SK-N-SH (cell line): ENCODE measurements at regions not wholly inside any gene's neighbourhood (a gene's known extent, or its start where the extent isn't known, plus 50 kb on each side); places are given as distances from the start of the nearest gene placed in this dataset.
A peak's percentile ranks its signal among the peaks of the same experiment; 100 is the strongest.

Source experiments
- CTCF ChIA-PET: fragments of 300-600, 350-600 bp; formaldehyde crosslinking; extraction: SDS; loops from one replicate; lab custom pipeline; 2021; lab: Yijun Ruan, JAX
- POLR2A ChIA-PET: fragments of 350-600 bp; sonication (Branson Sonifier 250); formaldehyde crosslinking; extraction: SDS; loops from one replicate; lab custom pipeline; 2020; ENCODE audit warnings: antibody characterized with exemption, inconsistent platforms; lab: Yijun Ruan, JAX
- DNase-seq: peaks from one replicate; pipeline ENCODE4 v3.0.0; 2012
- H2AFZ ChIP-seq: fragments of 200-600 bp; sonication (generic); 2 replicates; pipeline ENCODE4 v1.8.1; 2016; ENCODE audit warnings: antibody characterized with exemption, mild to moderate bottlenecking, low read depth
- H3F3A ChIP-seq: fragments of 200-600 bp; sonication (generic); replicated peaks from 2 replicates; pipeline ENCODE3; 2016; ENCODE audit warnings: antibody characterized with exemption, mild to moderate bottlenecking; ENCODE audit not compliant: insufficient read depth
- H3K27ac ChIP-seq, 2 experiments: fragments of 200-500 bp in 1 of 2; fragments of 200-600 bp in 1 of 2; sonication (Bioruptor generic) in 1 of 2; sonication (generic), shearing (Covaris generic) in 1 of 2; 2 replicates each; pipeline versions ENCODE4 v1.5.1 to v1.6.1; 2014 to 2016; ENCODE audit warnings: low read depth in 2 of 2, inconsistent platforms in 1 of 2, low read length in 1 of 2, mild to moderate bottlenecking in 1 of 2, mixed read lengths in 1 of 2
- H3K27me3 ChIP-seq: fragments of 200-600 bp; sonication (generic), shearing (Covaris generic); 2 replicates; pipeline ENCODE4 v1.6.1; 2016; ENCODE audit warnings: mixed run types; ENCODE audit not compliant: insufficient read depth
- H3K36me3 ChIP-seq, 2 experiments: fragments of 200-500 bp in 1 of 2; fragments of 200-600 bp in 1 of 2; sonication (Bioruptor generic) in 1 of 2; sonication (generic) in 1 of 2; replicated peaks in 1 of 2; 2 replicates each; pipeline versions ENCODE3 to v1.5.1; 2014 to 2016; ENCODE audit warnings: low read length in 1 of 2, mild to moderate bottlenecking in 1 of 2; ENCODE audit not compliant: insufficient read depth in 2 of 2, control insufficient read depth in 1 of 2
- H3K4me1 ChIP-seq, 2 experiments: fragments of 200-500 bp in 1 of 2; fragments of 200-600 bp in 1 of 2; sonication (Bioruptor generic) in 1 of 2; sonication (generic), shearing (Covaris generic) in 1 of 2; 2 replicates each; pipeline versions ENCODE4 v1.5.1 to v1.6.1; 2014 to 2016; ENCODE audit warnings: low read depth in 1 of 2, low read length in 1 of 2, mixed run types in 1 of 2; ENCODE audit not compliant: insufficient read depth in 2 of 2, control insufficient read depth in 1 of 2
- H3K4me2 ChIP-seq: fragments of 200-600 bp; sonication (generic), shearing (Covaris generic); 2 replicates; pipeline ENCODE4 v1.6.1; 2017; ENCODE audit warnings: mixed run types
- H3K4me3 ChIP-seq, 2 experiments: fragments of 200-500 bp in 1 of 2; fragments of 200-600 bp in 1 of 2; sonication (Bioruptor generic) in 1 of 2; sonication (generic), shearing (Covaris generic) in 1 of 2; 2 replicates each; pipeline versions ENCODE4 v1.5.1 to v1.8.1; 2014 to 2016; ENCODE audit warnings: low read depth in 2 of 2, inconsistent platforms in 1 of 2, low read length in 1 of 2, mild to moderate bottlenecking in 1 of 2, mixed read lengths in 1 of 2, moderate library complexity in 1 of 2
- H3K79me2 ChIP-seq: fragments of 200-600 bp; sonication (generic); 2 replicates; pipeline ENCODE4 v1.8.1; 2017; ENCODE audit warnings: mild to moderate bottlenecking; ENCODE audit not compliant: insufficient read depth
- H3K9ac ChIP-seq: fragments of 200-600 bp; sonication (generic); 2 replicates; pipeline ENCODE4 v1.6.1; 2017; ENCODE audit warnings: mixed run types
- H3K9me2 ChIP-seq: fragments of 200-600 bp; sonication (generic); 2 replicates; pipeline ENCODE4 v1.6.1; 2017; ENCODE audit warnings: mixed run types
- H3K9me3 ChIP-seq: fragments of 200-600 bp; sonication (generic); 2 replicates; pipeline ENCODE4 v1.6.1; 2017; ENCODE audit warnings: mixed run types, mild to moderate bottlenecking, moderate library complexity
- H4K20me1 ChIP-seq: fragments of 200-600 bp; sonication (generic); 2 replicates; pipeline ENCODE4 v1.6.1; 2017; ENCODE audit warnings: mild to moderate bottlenecking, mixed run types; ENCODE audit not compliant: insufficient read depth
- CHD2 ChIP-seq: fragments of 150-350 bp; IDR thresholded peaks from 2 replicates; pipeline ENCODE4 v1.6.1; 2018; ENCODE audit warnings: low read length; ENCODE audit not compliant: partially characterized antibody
- EP300 ChIP-seq, 2 experiments: IDR thresholded peaks; 2 replicates each; pipeline versions ENCODE4 v1.4.0 to v1.6.1; 2012; ENCODE audit warnings: borderline replicate concordance in 1 of 2, low read depth in 1 of 2, low read length in 1 of 2
- FOSL2 ChIP-seq: IDR thresholded peaks from 2 replicates; pipeline ENCODE4 v1.4.0; 2012; ENCODE audit warnings: low read depth, mild to moderate bottlenecking, moderate library complexity, borderline replicate concordance
- MEF2A ChIP-seq: IDR thresholded peaks from 2 replicates; pipeline ENCODE4 v1.4.0; 2012; ENCODE audit warnings: low read depth, borderline replicate concordance
- POLR2AphosphoS5 ChIP-seq: IDR thresholded peaks from 2 replicates; pipeline ENCODE4 v1.6.1; 2012; ENCODE audit warnings: low read depth, low read length
- RAD21 ChIP-seq: IDR thresholded peaks from 2 replicates; pipeline ENCODE4 v1.6.1; 2012; ENCODE audit warnings: mild to moderate bottlenecking, low read length
- RCOR1 ChIP-seq: fragments of 150-350 bp; IDR thresholded peaks from 2 replicates; pipeline ENCODE4 v1.6.1; 2017; ENCODE audit warnings: antibody characterized with exemption, low read length
- RFX5 ChIP-seq: IDR thresholded peaks from 2 replicates; pipeline ENCODE4 v1.6.1; 2012; ENCODE audit warnings: mild to moderate bottlenecking, improper control_type of control experiment, low read length
- SMC3 ChIP-seq: IDR thresholded peaks from 2 replicates; pipeline ENCODE4 v1.6.1; 2012; ENCODE audit warnings: low read depth, low read length, improper control_type of control experiment
- TEAD4 ChIP-seq: IDR thresholded peaks from 2 replicates; pipeline ENCODE4 v1.4.0; 2012; ENCODE audit warnings: mild to moderate bottlenecking, borderline replicate concordance; ENCODE audit not compliant: insufficient read depth
- YY1 ChIP-seq: IDR thresholded peaks from 2 replicates; pipeline ENCODE4 v1.4.0; 2012; ENCODE audit warnings: low read depth, mild to moderate bottlenecking
- WGBS: methylation state at CpG from one replicate; pipeline ENCODE4 v1.1.6; 2017; ENCODE audit warnings: low lambda C conversion rate; 5-methylcytosine and 5-hydroxymethylcytosine counted together
- TF ChIP-seq, protein P1 (sequence below): fragments of 150-350 bp; IDR thresholded peaks from 2 replicates; pipeline ENCODE4 v1.6.1; 2017; ENCODE audit warnings: antibody characterized with exemption, low read length, low read depth, borderline replicate concordance
- TF ChIP-seq, protein P2 (sequence below): fragments of 150-350 bp; IDR thresholded peaks from 2 replicates; pipeline ENCODE4 v1.6.1; 2016; ENCODE audit warnings: mild to moderate bottlenecking, low read depth, low read length
- TF ChIP-seq, protein P3 (sequence below): IDR thresholded peaks from 2 replicates; pipeline ENCODE4 v1.4.0; 2012; ENCODE audit warnings: low read depth
- TF ChIP-seq, protein P4 (sequence below): IDR thresholded peaks from 2 replicates; pipeline ENCODE4 v1.6.1; 2012; ENCODE audit warnings: mild to moderate bottlenecking, low read depth, low read length, moderate library complexity
- TF ChIP-seq, protein P5 (sequence below): IDR thresholded peaks from 2 replicates; pipeline ENCODE4 v1.4.0; 2012; ENCODE audit warnings: low read depth, borderline replicate concordance

DNA sequence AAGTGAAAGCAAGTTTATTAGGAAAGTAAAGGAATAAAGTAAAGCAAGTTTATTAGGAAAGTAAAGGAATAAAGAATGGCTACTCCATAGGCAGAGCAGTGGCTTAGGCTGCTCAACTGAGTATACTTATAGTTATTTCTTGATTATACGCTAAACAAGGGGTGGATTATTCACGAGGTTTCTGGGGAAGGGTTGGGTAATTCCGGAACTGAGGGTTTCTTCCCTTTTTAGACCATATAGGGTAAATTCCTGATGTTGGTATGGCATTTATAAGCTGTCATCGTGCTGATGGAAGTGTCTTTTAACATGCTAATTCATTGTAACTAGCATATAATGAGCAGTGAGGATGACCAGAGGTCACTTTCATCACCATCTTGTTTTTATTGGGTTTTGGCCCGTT, 194.3 kb downstream of the DLEU7 start (continued):
- TF ChIP-seq RFX5 (no peak), SMC3 (no peak), CHD2 (no peak)
- TF ChIP-seq, protein P1, sequence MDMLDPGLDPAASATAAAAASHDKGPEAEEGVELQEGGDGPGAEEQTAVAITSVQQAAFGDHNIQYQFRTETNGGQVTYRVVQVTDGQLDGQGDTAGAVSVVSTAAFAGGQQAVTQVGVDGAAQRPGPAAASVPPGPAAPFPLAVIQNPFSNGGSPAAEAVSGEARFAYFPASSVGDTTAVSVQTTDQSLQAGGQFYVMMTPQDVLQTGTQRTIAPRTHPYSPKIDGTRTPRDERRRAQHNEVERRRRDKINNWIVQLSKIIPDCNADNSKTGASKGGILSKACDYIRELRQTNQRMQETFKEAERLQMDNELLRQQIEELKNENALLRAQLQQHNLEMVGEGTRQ = no peak
- TF ChIP-seq, protein P2, sequence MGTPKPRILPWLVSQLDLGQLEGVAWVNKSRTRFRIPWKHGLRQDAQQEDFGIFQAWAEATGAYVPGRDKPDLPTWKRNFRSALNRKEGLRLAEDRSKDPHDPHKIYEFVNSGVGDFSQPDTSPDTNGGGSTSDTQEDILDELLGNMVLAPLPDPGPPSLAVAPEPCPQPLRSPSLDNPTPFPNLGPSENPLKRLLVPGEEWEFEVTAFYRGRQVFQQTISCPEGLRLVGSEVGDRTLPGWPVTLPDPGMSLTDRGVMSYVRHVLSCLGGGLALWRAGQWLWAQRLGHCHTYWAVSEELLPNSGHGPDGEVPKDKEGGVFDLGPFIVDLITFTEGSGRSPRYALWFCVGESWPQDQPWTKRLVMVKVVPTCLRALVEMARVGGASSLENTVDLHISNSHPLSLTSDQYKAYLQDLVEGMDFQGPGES = no peak

DNA sequence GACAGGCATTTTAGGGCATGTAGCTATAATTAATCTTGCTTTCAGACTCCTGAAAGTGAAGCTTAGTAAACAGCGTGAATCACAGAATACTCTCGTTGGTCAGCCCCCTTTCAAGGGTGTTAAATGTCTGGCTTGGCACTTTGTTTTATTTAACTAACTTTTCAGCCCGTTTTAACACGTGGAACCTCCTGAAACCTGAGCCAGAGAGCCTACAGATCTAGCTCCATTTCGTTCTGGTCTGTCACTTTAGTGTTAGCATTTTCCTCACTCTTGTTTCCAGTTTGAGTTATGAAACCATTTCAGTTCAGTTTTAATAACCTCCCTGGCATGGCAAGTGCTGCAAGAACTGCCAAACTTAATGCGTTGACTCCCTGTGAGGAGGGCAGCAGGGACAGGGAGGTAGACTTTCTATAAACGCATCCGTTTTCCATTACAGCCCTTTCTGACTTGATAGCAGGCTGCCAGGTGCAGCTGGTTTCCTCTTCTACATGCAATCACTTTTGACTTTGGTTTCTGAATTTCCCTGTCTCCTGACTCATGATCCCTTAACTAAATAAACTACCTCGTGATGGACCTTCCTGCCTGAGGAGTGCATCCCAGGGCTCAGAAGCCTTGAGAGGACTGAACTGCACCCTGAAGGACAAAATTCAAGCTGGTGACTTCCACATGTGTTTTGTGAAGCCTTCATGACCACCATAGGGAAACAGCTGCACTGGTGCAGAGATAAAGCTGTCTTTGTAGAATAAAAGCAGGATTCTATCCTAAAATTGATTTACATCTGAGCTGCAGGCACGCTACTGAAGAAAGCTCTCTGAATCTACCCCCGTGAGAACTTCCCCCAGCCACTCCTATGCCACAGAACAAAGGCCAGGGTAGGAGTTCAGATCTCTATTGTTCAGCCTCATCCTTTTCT, 192.6 kb downstream of the DLEU7 start:
- Histone ChIP-seq H3K9me3 (no peaks in the 10 kb centered on the region), H3K4me1 (peaks cover 4 to 10% of the 10 kb centered on the region in 2 experiments; a peak in 3 of 4 replicates), H3K27me3 (no peaks in the 10 kb centered on the region), H3K4me2 (no peak overlapping the region), H2AFZ (no peak overlapping the region), H3F3A (peaks cover 6% of the 10 kb centered on the region), H4K20me1 (no peaks in the 10 kb centered on the region), H3K27ac (peak overlapping the region in 1 of 2 experiments; percentile 39; a peak in 2 of 4 replicates), H3K79me2 (no peaks in the 10 kb centered on the region), H3K36me3 (no peaks in the 10 kb centered on the region), H3K9ac (no peak overlapping the region), H3K9me2 (no peaks in the 10 kb centered on the region), H3K4me3 (no peak overlapping the region)
- no peak for DNase-seq
- ChIA-PET POLR2A (no interaction called here), CTCF (no interaction called here)
- 71% methylated on average over 11 of the region's 11 CpGs for WGBS
- TF ChIP-seq EP300 (IDR thresholded peaks at IDR 0.05; ENCODE audit: borderline replicate concordance in 1 of 2, low read depth in 1 of 2, low read length in 1 of 2) = 0 out of 4 replicates have a peak, but pooled peaks of 1 of the 2 experiments have one; percentile 24
- no peak for TF ChIP-seq SMC3

DNA sequence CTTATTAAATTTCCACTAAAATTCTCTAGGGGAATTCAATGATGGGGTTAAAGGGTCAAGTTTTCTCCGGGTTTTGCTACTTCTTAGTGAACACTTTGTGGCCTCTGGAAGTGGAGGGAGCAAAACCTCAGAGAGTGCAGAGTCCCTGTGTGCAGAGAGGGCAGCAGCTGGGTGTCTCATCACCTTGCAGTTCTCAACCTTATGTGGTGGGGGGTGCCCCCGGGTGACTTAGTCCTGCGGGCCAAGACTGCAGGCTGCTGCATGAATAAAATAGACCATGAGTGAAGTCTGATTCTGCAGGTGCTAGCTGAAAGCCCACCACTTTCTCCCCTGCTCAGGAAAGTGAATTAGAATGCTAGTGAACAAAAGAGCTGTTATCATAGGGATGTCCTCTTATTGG, 191.6 kb downstream of the DLEU7 start:
- Histone ChIP-seq H3K4me2 (no peak overlapping the region), H3F3A (no peaks in the 10 kb centered on the region), H3K4me3 (no peak overlapping the region), H3K36me3 (no peaks in the 10 kb centered on the region), H3K9ac (no peak overlapping the region), H2AFZ (no peak overlapping the region), H3K79me2 (no peaks in the 10 kb centered on the region), H3K27me3 (no peaks in the 10 kb centered on the region), H4K20me1 (no peaks in the 10 kb centered on the region), H3K9me3 (no peaks in the 10 kb centered on the region), H3K27ac (no peak overlapping the region), H3K9me2 (no peaks in the 10 kb centered on the region), H3K4me1 (peaks cover 0 to 7% of the 10 kb centered on the region in 2 experiments; a peak in 2 of 4 replicates)
- POLR2A ChIA-PET = no interaction called here
- CTCF ChIA-PET = no interaction called here
- 76% methylated on average over 3 of the region's 3 CpGs for WGBS
- no peak for DNase-seq
- no peak for TF ChIP-seq POLR2AphosphoS5
- TF ChIP-seq FOSL2 = no peak
- no peak for TF ChIP-seq RAD21
- TF ChIP-seq, protein P2 = no peak
- no peak for TF ChIP-seq MEF2A
- TF ChIP-seq, protein P3, sequence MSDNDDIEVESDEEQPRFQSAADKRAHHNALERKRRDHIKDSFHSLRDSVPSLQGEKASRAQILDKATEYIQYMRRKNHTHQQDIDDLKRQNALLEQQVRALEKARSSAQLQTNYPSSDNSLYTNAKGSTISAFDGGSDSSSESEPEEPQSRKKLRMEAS = no peak
- TF ChIP-seq YY1 = no peak
- TF ChIP-seq, protein P4, sequence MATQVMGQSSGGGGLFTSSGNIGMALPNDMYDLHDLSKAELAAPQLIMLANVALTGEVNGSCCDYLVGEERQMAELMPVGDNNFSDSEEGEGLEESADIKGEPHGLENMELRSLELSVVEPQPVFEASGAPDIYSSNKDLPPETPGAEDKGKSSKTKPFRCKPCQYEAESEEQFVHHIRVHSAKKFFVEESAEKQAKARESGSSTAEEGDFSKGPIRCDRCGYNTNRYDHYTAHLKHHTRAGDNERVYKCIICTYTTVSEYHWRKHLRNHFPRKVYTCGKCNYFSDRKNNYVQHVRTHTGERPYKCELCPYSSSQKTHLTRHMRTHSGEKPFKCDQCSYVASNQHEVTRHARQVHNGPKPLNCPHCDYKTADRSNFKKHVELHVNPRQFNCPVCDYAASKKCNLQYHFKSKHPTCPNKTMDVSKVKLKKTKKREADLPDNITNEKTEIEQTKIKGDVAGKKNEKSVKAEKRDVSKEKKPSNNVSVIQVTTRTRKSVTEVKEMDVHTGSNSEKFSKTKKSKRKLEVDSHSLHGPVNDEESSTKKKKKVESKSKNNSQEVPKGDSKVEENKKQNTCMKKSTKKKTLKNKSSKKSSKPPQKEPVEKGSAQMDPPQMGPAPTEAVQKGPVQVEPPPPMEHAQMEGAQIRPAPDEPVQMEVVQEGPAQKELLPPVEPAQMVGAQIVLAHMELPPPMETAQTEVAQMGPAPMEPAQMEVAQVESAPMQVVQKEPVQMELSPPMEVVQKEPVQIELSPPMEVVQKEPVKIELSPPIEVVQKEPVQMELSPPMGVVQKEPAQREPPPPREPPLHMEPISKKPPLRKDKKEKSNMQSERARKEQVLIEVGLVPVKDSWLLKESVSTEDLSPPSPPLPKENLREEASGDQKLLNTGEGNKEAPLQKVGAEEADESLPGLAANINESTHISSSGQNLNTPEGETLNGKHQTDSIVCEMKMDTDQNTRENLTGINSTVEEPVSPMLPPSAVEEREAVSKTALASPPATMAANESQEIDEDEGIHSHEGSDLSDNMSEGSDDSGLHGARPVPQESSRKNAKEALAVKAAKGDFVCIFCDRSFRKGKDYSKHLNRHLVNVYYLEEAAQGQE = no peak
- TF ChIP-seq, protein P5, sequence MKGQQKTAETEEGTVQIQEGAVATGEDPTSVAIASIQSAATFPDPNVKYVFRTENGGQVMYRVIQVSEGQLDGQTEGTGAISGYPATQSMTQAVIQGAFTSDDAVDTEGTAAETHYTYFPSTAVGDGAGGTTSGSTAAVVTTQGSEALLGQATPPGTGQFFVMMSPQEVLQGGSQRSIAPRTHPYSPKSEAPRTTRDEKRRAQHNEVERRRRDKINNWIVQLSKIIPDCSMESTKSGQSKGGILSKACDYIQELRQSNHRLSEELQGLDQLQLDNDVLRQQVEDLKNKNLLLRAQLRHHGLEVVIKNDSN = no peak
- TF ChIP-seq TEAD4 = no peak
- TF ChIP-seq RCOR1 = no peak
